Liver (tissue), 3 donors: ENCODE measurements at regions not wholly inside any gene's neighbourhood (a gene's known extent, or its start where the extent isn't known, plus 50 kb on each side); places are given as distances from the start of the nearest gene placed in this dataset.

Source experiments
- FOXA1 ChIP-seq: IDR thresholded peaks from 2 replicates; pipeline ENCODE4 v1.6.1; 2016; ENCODE audit warnings: antibody characterized with exemption
- JUND ChIP-seq, 2 donors: IDR thresholded peaks; 2 replicates each; pipeline ENCODE4 v1.6.1; 2016; ENCODE audit warnings: antibody characterized with exemption in 2 of 2
- NR2F2 ChIP-seq: IDR thresholded peaks from 2 replicates; pipeline ENCODE4 v1.6.1; 2016; ENCODE audit warnings: antibody characterized with exemption
- RAD21 ChIP-seq, 2 donors: IDR thresholded peaks; 2 replicates each; pipeline ENCODE4 v1.6.1; 2016; ENCODE audit warnings: antibody characterized with exemption in 2 of 2, mild to moderate bottlenecking in 2 of 2
- RXRA ChIP-seq, 2 donors: IDR thresholded peaks; 2 replicates each; pipeline ENCODE4 v1.6.1; 2017 to 2018; ENCODE audit warnings: antibody characterized with exemption in 2 of 2, mild to moderate bottlenecking in 1 of 2
- YY1 ChIP-seq: IDR thresholded peaks from 2 replicates; pipeline ENCODE4 v1.6.1; 2016; ENCODE audit warnings: antibody characterized with exemption, mild to moderate bottlenecking
- TF ChIP-seq, protein P1 (sequence below): fragments of 150-350 bp; IDR thresholded peaks from 2 replicates; pipeline ENCODE4 v1.5.1; 2017; ENCODE audit warnings: improper control_type of control experiment, low read depth, low read length; ENCODE audit not compliant: missing input control
- TF ChIP-seq, protein P2 (sequence below): IDR thresholded peaks from 2 replicates; pipeline ENCODE4 v1.6.1; 2016; ENCODE audit warnings: antibody characterized with exemption
- TF ChIP-seq, protein P3 (sequence below): IDR thresholded peaks from 2 replicates; pipeline ENCODE4 v1.6.1; 2016; ENCODE audit warnings: antibody characterized with exemption
- TF ChIP-seq, protein P4 (sequence below): IDR thresholded peaks from 2 replicates; pipeline ENCODE4 v1.6.1; 2016; ENCODE audit warnings: antibody characterized with exemption
- donor health status: healthy.
- donor health status: healthy.

DNA sequence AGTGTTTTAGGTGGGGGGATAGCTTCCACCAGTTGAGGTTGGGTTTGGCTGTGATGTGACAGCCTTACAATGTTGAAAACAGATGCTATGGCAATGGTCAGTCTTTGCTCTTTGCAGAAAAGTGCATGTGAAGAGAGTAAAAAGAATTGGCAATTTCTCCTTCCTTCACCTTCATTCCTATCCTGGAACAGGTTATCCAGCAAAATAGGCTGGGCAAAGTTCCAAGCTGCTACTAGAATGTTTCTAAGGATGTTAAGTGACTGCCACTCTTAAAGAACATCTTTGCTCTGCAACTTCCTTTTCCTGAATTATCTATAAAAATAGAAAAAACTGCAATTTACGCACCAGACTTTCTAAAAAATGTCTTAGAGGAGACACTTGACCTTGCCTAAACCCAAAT is 50.1 kb upstream of the MYCBP2 start:
- TF ChIP-seq, protein P1, sequence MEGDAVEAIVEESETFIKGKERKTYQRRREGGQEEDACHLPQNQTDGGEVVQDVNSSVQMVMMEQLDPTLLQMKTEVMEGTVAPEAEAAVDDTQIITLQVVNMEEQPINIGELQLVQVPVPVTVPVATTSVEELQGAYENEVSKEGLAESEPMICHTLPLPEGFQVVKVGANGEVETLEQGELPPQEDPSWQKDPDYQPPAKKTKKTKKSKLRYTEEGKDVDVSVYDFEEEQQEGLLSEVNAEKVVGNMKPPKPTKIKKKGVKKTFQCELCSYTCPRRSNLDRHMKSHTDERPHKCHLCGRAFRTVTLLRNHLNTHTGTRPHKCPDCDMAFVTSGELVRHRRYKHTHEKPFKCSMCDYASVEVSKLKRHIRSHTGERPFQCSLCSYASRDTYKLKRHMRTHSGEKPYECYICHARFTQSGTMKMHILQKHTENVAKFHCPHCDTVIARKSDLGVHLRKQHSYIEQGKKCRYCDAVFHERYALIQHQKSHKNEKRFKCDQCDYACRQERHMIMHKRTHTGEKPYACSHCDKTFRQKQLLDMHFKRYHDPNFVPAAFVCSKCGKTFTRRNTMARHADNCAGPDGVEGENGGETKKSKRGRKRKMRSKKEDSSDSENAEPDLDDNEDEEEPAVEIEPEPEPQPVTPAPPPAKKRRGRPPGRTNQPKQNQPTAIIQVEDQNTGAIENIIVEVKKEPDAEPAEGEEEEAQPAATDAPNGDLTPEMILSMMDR, result no peak
- TF ChIP-seq JUND (IDR thresholded peaks at IDR 0.05), result no peak
- TF ChIP-seq YY1, result no peak
- TF ChIP-seq, protein P2, sequence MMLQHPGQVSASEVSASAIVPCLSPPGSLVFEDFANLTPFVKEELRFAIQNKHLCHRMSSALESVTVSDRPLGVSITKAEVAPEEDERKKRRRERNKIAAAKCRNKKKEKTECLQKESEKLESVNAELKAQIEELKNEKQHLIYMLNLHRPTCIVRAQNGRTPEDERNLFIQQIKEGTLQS, result no peak
- TF ChIP-seq NR2F2, result no peak
- TF ChIP-seq RXRA (IDR thresholded peaks at IDR 0.05), result no peak
- TF ChIP-seq, protein P3, sequence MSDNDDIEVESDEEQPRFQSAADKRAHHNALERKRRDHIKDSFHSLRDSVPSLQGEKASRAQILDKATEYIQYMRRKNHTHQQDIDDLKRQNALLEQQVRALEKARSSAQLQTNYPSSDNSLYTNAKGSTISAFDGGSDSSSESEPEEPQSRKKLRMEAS, result no peak
- no peak for TF ChIP-seq FOXA1
- TF ChIP-seq, protein P4, sequence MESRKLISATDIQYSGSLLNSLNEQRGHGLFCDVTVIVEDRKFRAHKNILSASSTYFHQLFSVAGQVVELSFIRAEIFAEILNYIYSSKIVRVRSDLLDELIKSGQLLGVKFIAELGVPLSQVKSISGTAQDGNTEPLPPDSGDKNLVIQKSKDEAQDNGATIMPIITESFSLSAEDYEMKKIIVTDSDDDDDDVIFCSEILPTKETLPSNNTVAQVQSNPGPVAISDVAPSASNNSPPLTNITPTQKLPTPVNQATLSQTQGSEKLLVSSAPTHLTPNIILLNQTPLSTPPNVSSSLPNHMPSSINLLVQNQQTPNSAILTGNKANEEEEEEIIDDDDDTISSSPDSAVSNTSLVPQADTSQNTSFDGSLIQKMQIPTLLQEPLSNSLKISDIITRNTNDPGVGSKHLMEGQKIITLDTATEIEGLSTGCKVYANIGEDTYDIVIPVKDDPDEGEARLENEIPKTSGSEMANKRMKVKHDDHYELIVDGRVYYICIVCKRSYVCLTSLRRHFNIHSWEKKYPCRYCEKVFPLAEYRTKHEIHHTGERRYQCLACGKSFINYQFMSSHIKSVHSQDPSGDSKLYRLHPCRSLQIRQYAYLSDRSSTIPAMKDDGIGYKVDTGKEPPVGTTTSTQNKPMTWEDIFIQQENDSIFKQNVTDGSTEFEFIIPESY, result no peak
- TF ChIP-seq RAD21 (IDR thresholded peaks at IDR 0.05), result no peak
